Stimulated activated CD4-positive, alpha-beta T cell treated with anti-CD3 and anti-CD28 coated beads, Interleukin-1b, Interleukin-23, amount 100 ng/mL, for 48 hours (primary cell): ENCODE measurements at regions not wholly inside any gene's neighbourhood (a gene's known extent, or its start where the extent isn't known, plus 50 kb on each side); places are given as distances from the start of the nearest gene placed in this dataset.
"Not testable (repeated sequence)": the region's sequence is repeated elsewhere in the genome, so short reads cannot be mapped to it uniquely, and the experiment has no call there.

ENCODE experiments used
- DNase-seq: peaks from one replicate; pipeline ENCODE4 v3.0.0-alpha.2; 2020

- DNase-seq = no peak
Measured at GRCh38 chr5:175344331-175345195, 99.4 kb downstream of the DRD1 start.

DNA sequence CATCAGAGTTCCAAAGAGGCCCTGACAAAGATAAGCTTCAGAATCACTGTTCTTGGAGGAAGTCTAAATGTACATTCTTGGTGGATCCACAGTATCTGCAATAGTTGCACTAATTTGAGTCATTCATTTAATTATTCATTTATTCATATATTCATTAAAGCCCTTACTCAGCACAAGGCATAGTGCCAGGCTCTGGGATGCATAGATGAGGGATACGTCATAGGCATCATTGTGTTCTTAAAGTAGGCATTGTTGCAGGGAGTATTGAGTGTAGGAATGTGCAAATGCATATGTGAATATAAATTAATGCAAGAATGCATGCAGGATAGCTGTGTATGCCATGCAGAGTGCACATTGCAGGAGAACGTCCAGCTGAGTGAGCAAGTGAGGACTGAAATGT lies 100.7 kb downstream of the DRD1 start:
- DNase-seq = no peak

GRCh38 chr5:175340180-175340579 lies 103.8 kb downstream of the DRD1 start:
- no peak for DNase-seq

- no peak for DNase-seq
Measured at GRCh38 chr5:175337680-175338079, 106.3 kb downstream of the DRD1 start.

DNA sequence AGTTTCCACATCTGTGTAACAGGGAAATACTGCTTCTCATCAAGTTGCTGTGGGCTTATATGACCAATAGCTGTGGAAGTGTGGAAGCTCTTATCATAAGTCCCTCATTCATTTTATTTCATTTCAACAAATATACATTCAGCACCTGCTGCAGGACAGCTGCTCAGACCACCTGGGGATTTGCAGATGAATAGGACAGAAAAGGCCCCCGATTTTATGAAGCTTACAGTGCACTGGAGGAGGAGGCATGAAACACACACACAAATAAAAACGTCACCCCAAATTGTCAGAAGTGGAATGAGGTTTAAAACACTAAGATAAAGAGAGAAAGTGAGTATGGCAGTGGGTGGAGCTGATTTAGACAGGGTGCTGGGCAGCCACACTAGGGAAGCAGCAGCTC lies 107.2 kb downstream of the DRD1 start:
- no peak for DNase-seq

- DNase-seq = no peak
Measured at GRCh38 chr5:175335691-175336090, 108.3 kb downstream of the DRD1 start.

GRCh38 chr5:175331173-175332036 lies 112.6 kb downstream of the DRD1 start:
- not testable (repeated sequence) for DNase-seq

- no peak for DNase-seq
Measured at GRCh38 chr5:175329976-175330375, 114.0 kb downstream of the DRD1 start.

GRCh38 chr5:175328687-175329086 lies 115.3 kb downstream of the DRD1 start:
- DNase-seq = no peak

DNA sequence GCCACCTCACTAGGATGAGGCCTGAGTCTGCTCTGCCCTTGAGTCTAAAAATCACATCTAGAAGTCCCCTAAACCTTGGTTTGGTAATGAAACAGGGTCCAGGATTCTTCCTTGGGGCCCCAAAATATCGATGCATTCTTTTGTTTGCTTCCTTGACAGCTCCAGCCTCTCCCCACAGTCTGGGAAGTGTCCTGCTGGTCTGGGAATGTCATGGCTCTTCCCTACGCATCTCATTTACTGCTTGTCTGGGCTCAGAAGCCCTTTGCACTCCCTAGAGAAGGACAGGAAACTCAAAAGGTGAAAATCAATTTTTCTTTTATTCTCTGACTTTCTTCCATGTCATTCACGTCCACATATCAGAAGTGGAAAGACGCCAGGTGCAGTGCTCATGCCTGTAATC lies 115.8 kb downstream of the DRD1 start:
- no peak for DNase-seq

DNA sequence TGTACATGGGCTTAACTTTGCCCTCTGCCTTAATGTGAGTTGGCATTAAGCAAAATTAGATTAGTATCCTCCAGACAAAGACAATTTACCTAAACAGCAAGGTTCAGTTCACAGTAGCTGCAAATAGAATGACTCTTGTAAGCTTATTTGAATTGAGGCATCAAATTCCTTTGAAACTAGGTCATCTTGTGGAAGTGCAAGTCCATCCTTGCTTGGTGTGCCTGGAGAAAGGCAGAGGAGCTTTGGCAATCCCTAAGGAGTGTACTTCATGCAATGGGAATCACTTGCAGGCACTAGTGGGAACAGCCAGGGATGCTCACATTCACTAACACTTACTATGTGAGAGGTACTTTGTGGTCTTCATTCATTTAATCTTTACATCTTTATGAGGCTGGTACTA lies 118.3 kb downstream of the DRD1 start:
- no peak for DNase-seq

GRCh38 chr5:175321927-175322532 lies 122.0 kb downstream of the DRD1 start:
- DNase-seq = no peak

DNA sequence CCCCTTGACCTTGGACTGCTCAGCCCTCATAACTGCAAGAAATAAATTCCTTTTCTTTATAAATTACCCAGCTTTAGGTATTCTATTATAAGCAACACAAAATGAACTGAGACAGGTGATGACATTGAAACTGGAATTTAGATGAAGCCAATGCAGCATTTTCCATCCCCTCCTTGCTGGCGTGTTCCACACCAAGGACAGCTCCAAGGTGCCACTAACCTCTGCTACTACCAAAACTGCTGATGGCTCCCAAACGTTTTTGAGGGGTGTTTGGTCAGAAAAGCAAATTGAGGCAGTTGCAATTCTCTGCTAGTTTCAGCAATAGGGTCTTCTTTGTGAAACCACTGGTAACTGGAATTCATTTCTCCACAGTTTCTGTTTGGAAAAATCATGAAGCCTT lies 124.8 kb downstream of the DRD1 start:
- no peak for DNase-seq

GRCh38 chr5:175317872-175318271 lies 126.1 kb downstream of the DRD1 start:
- no peak for DNase-seq

GRCh38 chr5:175309218-175309810 lies 134.7 kb downstream of the DRD1 start:
- no peak for DNase-seq

GRCh38 chr5:175308701-175309100 lies 135.3 kb downstream of the DRD1 start:
- no peak for DNase-seq

GRCh38 chr5:175306381-175306780 lies 137.6 kb downstream of the DRD1 start:
- no peak for DNase-seq

DNA sequence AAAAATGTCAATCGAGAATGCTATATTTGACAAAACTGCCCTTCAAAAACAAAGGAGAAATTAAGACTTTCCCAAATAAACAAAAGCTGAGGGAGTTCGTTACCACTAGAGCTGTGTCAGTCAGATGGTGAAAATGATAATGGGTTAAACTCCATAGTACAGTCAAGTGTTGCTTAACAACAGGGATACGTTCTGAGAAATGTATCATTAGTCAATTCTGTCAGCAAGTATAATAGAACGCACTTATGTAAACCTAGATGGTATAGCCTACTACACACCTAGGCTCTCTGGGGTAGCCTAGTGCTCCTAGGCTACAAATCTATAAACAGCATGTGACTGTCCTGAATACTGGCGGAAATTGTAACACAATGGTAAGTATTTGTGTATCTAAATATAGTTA lies 138.7 kb downstream of the DRD1 start:
- no peak for DNase-seq

DNA sequence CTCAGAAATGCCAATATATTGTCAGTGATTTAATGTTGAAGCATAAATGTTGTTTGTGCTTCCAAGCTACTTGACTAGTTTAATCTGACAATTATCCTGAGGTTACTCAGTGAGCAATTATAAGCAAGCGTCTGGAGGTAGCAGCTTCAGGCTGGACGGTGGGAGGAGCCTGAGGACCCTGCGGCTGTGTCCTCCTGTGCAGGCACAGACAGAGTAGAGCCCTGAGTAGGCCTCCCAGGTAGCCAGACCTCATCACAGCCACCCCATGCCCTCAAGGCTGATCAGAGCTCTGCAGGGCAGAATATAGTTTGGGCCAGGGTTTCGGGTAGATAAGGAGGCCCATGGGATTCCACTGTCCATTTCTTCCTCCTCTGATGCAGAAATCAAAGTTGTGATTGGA lies 153.6 kb downstream of the DRD1 start:
- no peak for DNase-seq

- no peak for DNase-seq
Measured at GRCh38 chr5:175288048-175288621, 155.8 kb downstream of the DRD1 start.

DNA sequence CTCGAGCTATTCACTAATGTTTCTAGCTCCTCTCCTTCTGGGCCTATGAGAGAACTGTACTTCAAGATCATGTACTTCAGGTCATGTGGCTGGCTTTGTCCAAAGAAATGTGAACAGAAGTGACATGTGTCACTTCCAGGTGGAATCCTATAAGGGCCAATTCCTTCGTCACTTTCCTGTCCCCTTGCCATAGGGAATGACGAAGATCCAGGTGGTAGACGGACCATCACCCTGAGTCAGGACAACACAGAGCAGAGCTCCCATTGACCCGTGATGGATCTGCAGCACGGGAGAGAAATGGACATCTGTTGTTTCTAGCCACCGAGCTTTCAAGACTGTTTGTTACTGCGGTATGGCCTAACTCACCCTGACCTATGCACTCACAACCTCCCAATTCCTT lies 157.0 kb downstream of the DRD1 start:
- no peak for DNase-seq

DNA sequence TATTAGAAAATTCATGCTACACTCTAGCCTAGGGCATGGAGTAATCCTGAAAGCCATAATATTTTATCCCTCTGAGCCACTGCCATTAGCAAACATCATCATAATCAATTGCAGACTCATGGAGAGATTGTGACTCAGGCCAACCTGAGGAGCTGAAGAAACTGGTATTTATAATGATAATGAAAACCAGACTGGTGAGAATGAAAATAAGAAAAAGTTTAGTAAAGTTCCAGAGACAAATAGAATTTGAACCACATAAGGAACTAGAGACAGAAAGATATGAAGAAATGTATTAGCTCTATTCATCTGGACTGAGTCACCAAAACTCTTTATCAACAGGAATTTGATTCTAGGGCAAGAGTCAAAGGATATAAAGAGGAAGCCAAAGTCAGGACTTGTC lies 158.7 kb downstream of the DRD1 start:
- DNase-seq = no peak

- DNase-seq = no peak
Measured at GRCh38 chr5:175284806-175285205, 159.2 kb downstream of the DRD1 start.
